GM12878 (cell line): ENCODE measurements at regions not wholly inside any gene's neighbourhood (a gene's known extent, or its start where the extent isn't known, plus 50 kb on each side); places are given as distances from the start of the nearest gene placed in this dataset.
A peak's percentile ranks its signal among the peaks of the same experiment; 100 is the strongest.

Source experiments
- CHD4 ChIP-seq: fragments of 200-600 bp; sonication (generic); IDR thresholded peaks from 2 replicates; pipeline ENCODE4 v1.6.1; 2016; ENCODE audit warnings: mild to moderate bottlenecking
- CREB1 ChIP-seq: IDR thresholded peaks from 2 replicates; pipeline ENCODE4 v1.6.1; 2012; ENCODE audit warnings: low read depth, mild to moderate bottlenecking, inconsistent platforms
- CUX1 ChIP-seq: IDR thresholded peaks from 2 replicates; pipeline ENCODE4 v1.6.1; 2012; ENCODE audit warnings: improper control_type of control experiment, low read depth, low read length; ENCODE audit not compliant: insufficient replicate concordance
- E4F1 ChIP-seq: fragments of 450-650 bp; IDR thresholded peaks from 2 replicates; pipeline ENCODE4 v1.6.1; 2018; ENCODE audit warnings: borderline replicate concordance, mild to moderate bottlenecking; ENCODE audit not compliant: partially characterized antibody
- ESRRA ChIP-seq: IDR thresholded peaks from 2 replicates; pipeline ENCODE4 v1.6.1; 2012; ENCODE audit warnings: mild to moderate bottlenecking, low read length, improper control_type of control experiment
- EZH2 ChIP-seq: IDR thresholded peaks from 2 replicates; pipeline ENCODE4 v1.6.1; 2012; ENCODE audit warnings: low read depth, mild to moderate bottlenecking, control low read depth, inconsistent platforms, low read length, borderline replicate concordance; ENCODE audit not compliant: control insufficient read depth
- IKZF2 ChIP-seq, 2 experiments: fragments of 450-650 bp; IDR thresholded peaks; 2 replicates each; pipeline ENCODE4 v1.6.1; 2017; ENCODE audit warnings: mild to moderate bottlenecking in 2 of 2, moderate library complexity in 2 of 2
- NFIC ChIP-seq: IDR thresholded peaks from 2 replicates; pipeline ENCODE4 v1.6.1; 2012; ENCODE audit warnings: low read depth, mild to moderate bottlenecking, inconsistent platforms, low read length, moderate library complexity
- PAX8 ChIP-seq: fragments of 450-650 bp; IDR thresholded peaks from 2 replicates; pipeline ENCODE4 v1.6.1; 2017; ENCODE audit warnings: mild to moderate bottlenecking, moderate library complexity
- PKNOX1 ChIP-seq: fragments of 450-650 bp; IDR thresholded peaks from 2 replicates; pipeline ENCODE4 v1.6.1; 2016; ENCODE audit warnings: mild to moderate bottlenecking
- RB1 ChIP-seq: fragments of 450-650 bp; formaldehyde crosslinking; IDR thresholded peaks from 2 replicates; pipeline ENCODE4 v1.6.1; 2017; ENCODE audit warnings: mild to moderate bottlenecking, borderline replicate concordance
- TCF12 ChIP-seq: IDR thresholded peaks from 2 replicates; pipeline ENCODE4 v1.6.1; 2011; ENCODE audit warnings: low read depth, mild to moderate bottlenecking, low read length
- YY1 ChIP-seq: IDR thresholded peaks from 2 replicates; pipeline ENCODE4 v1.6.1; 2011; ENCODE audit warnings: low read depth, mild to moderate bottlenecking, low read length
- TF ChIP-seq, protein P1 (sequence below): fragments of 450-650 bp; IDR thresholded peaks from 2 replicates; pipeline ENCODE4 v1.6.1; 2017; ENCODE audit warnings: mild to moderate bottlenecking, moderate library complexity

GRCh38 chr21:45592208-45592619, 50.0 kb upstream of the SLC19A1 start (continued):
- TF ChIP-seq PAX8 (no peak), TCF12 (peak; percentile 50; the same call in 1 of the 2 replicates), PKNOX1 (peak; percentile 98), CUX1 (no peak), CREB1 (peak; percentile 85), ESRRA (no peak), EZH2 (no peak), IKZF2 (IDR thresholded peaks at IDR 0.05) (peak; percentile 52 to 53; a peak in 1 of 4 replicates), YY1 (no peak), CHD4 (no peak), RB1 (0 out of 2 replicates have a peak, but pooled peaks have one; percentile 17), NFIC (0 out of 2 replicates have a peak, but pooled peaks have one; percentile 40), E4F1 (no peak)
- TF ChIP-seq, protein P1, sequence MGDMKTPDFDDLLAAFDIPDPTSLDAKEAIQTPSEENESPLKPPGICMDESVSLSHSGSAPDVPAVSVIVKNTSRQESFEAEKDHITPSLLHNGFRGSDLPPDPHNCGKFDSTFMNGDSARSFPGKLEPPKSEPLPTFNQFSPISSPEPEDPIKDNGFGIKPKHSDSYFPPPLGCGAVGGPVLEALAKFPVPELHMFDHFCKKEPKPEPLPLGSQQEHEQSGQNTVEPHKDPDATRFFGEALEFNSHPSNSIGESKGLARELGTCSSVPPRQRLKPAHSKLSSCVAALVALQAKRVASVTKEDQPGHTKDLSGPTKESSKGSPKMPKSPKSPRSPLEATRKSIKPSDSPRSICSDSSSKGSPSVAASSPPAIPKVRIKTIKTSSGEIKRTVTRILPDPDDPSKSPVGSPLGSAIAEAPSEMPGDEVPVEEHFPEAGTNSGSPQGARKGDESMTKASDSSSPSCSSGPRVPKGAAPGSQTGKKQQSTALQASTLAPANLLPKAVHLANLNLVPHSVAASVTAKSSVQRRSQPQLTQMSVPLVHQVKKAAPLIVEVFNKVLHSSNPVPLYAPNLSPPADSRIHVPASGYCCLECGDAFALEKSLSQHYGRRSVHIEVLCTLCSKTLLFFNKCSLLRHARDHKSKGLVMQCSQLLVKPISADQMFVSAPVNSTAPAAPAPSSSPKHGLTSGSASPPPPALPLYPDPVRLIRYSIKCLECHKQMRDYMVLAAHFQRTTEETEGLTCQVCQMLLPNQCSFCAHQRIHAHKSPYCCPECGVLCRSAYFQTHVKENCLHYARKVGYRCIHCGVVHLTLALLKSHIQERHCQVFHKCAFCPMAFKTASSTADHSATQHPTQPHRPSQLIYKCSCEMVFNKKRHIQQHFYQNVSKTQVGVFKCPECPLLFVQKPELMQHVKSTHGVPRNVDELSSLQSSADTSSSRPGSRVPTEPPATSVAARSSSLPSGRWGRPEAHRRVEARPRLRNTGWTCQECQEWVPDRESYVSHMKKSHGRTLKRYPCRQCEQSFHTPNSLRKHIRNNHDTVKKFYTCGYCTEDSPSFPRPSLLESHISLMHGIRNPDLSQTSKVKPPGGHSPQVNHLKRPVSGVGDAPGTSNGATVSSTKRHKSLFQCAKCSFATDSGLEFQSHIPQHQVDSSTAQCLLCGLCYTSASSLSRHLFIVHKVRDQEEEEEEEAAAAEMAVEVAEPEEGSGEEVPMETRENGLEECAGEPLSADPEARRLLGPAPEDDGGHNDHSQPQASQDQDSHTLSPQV: no peak
